GM19025 (cell line): ENCODE measurements at regions not wholly inside any gene's neighbourhood (a gene's known extent, or its start where the extent isn't known, plus 50 kb on each side); places are given as distances from the start of the nearest gene placed in this dataset.

Experiments used
- ATAC-seq: cut with Tn5 transposase; IDR thresholded peaks from one replicate; pipeline ENCODE4 v1.9.1; 2021; ENCODE audit warnings: mild to moderate bottlenecking, low read depth, moderate library complexity; ENCODE audit not compliant: unreplicated experiment

DNA sequence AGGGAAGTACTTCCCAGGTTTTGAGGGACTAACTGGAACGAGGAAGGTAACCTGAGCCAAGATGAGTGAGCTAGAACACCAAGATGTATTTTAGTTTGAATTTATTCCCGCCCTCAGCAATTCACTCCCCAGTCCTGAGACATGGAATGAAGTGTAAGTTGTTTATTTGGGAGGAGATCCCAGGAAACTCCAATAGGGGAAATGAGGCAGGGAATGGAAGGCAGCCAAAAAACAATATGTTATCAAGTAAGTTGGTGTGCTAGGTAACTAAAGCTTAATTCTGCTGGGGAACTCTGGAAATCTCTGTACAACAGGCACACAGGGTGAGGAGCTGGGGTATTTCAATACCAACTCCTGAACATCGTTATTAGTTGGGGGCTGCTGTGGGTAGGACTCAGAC is 189.7 kb upstream of the HDAC9 start:
- no peak for ATAC-seq

DNA sequence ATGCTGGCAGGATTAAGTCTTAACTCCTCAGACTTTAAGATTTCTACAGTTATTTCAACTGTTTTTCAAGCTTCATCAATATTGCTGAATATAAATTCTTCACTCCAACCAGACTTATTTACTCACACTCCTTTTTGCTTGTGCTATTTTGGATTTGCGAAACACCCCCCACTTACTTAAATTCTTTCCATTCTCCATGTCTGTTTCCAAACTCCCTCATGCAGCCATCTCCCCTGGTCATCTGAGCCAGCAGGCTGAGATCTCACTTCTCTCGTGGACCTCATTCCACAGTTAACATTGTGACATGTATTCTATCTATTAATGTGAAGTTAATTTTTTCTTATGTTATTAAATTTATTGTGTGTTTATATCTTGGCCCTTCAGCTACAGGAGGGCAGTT is 188.9 kb upstream of the HDAC9 start:
- ATAC-seq: no peak

DNA sequence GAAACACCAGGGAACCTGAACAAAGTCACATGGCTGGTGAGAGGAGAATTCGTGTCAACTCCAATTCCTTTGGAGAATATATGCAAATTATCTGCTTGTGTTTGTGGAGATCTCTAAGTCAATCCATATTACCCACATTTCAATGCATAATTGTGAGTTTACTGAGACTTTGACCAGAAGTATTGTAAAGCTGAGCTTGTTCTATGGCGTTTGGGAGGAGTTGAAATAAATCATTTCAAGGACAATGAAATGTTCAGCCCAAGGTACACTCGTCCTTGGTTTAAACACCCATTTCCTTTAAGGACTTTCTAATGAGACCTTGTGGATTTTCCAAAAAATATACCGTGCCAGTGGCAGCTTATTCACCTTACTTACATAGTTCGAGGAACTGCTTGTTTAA is 186.6 kb upstream of the HDAC9 start:
- no peak for ATAC-seq

DNA sequence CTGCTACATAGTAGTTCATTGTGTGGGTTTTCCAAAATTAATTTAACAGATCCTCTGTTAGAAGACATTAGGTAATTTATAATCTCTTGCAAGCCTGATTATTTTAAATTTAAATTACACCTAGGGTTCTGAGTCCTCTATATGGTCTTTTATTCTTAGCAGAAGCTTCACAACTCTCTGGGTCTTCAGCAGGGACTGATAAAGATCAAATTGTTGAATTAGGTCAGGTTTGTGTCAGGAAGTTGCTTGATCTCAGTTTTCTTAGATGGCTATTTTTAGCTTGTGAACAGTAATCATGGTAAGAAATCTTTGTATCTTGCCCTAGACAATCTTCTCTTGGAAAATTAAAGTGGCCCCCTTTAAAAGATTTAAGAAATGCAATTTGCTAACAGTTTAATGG is 183.1 kb upstream of the HDAC9 start:
- ATAC-seq: no peak

DNA sequence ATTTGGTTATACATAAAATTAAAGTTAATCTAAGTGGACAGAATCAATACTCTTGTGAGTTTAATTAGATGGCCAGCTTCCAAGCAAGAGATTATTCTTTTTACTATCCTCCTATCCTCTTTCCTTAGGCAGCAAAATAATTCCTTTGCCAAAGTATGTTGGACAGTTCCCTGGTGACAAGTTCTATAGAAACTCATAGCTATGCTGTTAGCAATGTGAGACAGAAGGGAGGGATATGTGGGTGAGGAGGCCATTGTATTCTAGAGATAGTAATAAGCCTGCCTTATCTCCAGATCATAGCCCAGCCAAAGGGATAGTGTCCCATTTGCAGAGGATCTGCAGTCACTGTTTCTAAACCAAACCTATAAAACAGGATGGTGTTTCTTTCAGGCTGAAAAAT is 181.6 kb upstream of the HDAC9 start:
- ATAC-seq: no peak

DNA sequence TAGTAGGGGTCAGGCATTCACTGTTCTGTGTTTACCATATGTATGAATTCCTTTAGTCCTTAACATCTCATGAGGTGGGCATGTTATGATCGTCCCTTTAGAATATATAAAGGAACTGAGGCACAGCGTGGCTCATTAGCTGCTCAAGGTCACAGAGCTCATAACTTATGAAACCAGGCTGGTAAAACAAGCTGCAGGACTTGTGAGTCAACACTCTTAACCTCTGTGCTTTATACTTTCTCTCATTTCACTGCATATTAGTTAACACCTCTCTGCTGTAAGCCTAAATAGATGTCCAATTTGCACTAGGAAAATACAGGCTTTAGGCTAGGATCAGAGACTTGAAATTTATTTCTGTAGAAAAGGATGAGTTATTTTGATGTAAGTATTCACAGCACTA is 180.3 kb upstream of the HDAC9 start:
- no peak for ATAC-seq

DNA sequence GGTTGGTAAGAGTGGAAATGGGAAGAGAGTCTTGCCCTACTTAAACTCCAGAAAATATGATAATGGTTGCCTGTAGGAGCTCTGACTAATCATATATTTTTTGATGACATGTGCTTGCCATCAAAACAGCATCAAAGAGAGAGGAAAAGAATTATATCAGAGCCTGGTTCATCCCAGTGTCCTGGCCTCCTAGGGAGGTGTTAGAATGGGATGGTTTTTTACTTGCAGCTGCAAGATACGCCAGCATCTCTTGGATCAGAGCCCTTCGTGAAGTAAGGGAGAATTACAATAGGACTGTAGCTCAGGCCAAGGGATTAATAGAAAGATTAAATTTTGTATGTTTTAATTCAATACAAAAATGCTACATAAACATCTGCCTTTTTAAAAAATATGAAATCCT is 177.6 kb upstream of the HDAC9 start:
- ATAC-seq: no peak

DNA sequence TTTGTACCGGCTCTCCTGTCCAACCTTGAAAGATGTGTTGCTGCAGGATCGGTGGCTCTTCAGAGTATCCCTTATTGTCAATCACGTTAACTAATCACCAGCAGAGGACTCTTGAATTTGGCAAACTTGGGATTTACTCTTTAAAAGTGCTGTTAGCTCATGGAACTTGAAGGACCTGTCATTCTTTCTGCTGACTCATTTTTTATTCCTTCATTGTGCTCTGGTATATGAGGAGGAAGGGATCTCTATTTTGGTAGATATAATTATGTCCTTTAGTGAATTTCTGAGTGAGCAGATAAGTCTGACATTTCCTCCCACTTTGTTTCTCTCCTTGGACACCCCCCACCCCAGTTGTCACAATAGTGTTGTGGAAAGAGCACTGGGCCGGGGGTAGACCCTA is 175.1 kb upstream of the HDAC9 start:
- no peak for ATAC-seq

DNA sequence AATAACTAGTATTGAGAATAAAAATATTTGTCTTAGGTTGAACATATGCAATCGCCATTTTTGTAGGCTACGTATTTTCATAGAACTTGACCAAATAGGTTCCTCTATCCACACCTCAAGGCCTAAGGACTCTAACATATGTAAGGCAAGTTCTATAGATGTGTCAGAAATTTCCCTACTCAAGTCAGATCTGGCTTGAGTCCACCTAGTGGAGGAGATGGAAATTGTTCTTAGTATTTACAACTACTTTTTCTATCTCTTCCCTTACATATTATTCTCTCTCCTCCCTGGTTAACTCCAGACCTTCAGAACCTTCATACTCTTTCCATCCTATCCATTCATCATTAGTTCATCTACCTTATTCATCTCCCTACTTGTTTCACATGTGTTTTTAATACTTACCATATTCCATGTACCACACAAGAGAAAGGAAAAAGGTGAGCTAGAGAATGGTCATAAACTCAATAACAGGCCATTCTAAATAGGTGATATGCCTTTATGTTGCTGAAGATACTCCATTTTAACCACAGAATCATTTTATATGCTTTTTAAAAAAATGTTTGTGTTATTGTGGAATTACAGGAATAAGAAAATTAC is 174.5 kb upstream of the HDAC9 start:
- ATAC-seq: peak; percentile 74

DNA sequence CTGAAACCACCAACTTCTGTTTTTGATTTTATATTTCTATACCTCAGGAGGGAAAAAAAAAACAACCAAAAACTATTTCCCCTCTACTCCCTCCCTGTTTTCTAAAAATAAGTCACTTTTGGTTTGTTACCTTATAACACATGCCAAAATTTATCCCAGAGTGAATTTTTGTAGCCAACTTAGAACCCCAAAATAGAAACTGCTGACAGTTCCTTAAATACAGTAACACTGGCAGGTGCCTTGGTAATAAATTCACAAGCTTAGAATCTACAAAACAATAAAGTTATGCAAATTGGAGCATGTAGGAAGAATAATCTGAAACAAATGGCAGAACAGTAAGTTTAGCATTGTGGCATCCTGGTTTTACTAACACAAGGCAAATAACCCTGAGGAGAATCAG is 165.0 kb upstream of the HDAC9 start:
- ATAC-seq: no peak

DNA sequence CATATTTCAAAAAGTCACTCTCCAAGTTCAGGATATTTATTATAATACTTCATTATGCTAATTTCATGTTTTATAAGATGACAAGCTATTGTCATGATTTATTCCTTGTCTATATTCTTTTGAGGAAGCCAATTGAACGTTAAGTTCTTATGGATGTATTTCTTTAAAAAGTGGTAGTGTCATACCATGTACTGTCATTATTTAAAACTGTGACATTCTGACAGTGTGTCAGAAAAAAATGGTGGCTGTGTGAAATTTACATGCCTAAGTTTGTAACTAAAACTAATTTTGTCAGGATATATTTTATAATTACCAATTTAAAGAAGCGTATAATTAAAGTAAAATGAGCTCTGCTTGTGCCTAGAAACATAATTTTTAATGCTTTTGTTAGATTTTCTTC is 158.9 kb upstream of the HDAC9 start:
- ATAC-seq: no peak

DNA sequence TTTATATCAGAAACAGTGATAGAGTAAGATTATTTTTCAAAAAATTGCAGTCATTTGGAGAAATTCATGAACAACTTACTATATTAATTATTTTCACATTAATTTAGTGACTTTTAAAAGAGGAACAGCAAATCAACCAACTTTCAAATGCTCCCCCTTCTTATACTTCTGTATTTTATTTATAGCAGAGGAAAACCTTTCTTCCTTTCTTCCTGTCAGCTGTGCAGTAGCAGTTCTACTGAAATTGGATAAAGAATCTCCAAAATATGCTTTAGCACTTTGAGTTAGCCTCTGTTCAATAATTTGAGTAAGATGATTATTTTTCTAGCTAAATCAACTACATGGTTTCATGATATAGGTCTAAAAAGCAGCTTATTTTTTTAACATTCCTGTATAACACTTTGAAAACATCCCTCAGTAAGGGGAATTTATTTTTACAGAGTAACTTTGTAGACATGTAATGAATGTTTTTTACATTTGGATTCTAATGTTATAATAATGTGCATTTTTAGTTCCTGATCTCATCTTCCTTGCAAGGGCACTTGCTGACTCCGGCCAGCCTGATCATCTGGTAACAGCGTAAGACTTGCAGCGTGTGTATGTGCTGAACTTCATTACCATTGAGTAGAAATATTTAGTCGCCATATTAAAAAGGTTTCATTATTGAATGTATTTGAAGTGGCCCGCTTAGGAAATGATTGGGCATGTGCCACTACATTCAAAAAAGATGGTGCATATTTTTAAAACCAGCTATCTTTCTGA is 158.3 kb upstream of the HDAC9 start:
- ATAC-seq: no peak

DNA sequence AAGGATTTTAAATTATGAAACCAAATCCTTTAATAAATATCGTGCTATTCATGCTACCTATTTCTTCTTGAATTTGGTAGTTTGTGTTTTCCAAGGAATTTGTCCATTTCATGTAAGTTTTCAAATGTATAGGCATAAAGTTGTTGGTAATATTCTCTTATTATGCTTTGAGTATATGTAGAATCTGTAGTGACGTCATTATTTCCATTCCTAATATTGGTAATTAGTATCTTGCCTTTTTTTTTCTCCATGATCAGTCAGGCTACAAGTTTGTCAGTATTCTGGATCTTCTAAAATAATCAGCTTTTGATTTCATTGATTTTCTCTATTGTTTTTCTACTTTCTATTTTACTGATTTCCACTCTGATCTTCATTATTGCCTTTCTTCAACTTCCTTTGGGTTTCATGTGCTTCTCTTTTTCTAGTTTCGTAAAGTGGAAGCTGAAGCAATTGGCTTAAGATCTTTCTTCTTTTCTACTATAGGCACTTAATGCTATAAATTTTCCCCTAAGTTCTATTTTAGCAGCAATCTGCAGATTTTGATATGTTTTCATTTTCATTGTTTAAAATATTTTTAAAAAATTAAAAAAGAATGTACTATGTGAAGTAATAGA is 156.5 kb upstream of the HDAC9 start:
- ATAC-seq: no peak

DNA sequence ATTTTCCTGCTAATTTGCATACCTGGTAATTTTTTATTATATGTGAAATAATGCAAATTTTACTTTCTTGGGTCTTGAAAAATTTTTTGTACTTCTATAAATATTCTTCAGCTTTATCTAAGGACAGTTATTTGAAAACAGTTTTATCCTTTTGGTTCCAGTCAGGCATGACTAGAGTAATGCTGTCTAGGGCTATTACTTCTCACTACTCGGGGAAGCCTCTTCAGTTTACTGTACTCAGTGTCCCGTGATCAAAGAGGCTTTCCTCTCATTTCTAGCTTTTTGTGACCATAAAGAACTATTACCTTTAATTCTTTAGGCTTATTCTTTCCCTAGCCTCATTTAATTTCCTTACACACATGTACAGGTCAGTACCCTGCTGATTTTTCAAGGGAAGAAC is 153.8 kb upstream of the HDAC9 start:
- ATAC-seq: no peak

DNA sequence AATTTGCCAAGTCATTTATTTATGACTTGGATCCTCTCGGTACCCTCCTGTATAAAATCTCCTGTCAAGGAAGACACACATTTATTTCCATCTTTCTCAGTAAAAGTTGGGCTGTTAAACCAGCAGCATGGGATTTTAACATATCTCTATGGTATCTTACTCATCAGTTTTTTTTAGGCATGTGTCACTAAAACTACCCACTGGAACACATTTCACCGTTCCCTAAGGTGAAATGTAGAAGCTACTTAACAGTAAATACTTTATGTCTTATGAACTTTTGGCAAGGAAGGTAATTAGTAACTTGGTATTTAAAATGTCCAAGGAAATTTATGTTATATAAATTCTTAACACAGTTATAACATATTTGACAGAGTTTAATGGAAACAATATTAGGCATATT is 152.5 kb upstream of the HDAC9 start:
- ATAC-seq: no peak

DNA sequence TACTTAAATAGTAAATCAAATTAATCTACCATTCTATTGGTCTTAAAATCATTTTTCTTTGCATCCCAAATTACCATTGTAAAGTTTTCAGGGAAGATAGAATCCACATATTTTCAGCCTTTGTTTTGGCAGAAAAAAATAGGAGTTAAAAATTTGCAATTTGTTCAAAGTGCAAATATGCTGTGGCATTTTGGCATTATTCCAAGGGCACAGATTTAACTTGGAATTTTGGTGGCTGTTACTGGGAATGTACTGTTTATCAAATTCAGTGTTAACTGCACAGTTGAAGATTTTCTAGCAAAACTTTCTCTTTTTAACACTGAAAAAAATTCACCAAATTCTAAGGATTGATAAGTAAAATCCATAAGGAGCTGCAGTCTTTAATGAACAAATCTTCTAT is 151.0 kb upstream of the HDAC9 start:
- no peak for ATAC-seq

DNA sequence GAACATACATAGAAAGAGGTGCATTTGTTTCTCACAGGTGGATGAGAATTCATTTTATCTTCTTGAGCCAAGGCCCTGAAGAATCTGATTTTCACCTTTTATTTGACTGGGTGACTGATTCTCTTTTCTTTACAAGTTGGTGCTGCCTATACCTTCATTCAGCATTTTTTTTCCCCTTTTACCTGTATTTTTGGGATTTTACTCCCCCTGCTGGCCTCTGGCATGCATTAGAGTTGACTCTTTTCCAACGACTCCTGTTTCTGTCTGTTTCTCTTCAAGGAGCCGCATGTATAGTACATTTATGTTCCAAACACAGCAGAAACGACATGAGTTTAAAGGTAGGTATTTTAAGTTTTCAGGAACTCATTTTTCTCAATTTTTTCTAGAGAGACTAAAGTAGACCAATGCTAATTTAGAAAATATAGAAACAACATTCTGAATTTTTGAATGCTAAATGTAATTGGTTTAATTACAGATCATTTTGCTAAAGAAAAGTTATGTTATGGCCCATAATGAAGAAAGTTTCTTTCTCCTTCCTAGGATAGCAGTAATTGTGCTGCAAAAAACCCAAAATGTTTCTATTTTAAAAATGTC is 149.8 kb upstream of the HDAC9 start:
- no peak for ATAC-seq

DNA sequence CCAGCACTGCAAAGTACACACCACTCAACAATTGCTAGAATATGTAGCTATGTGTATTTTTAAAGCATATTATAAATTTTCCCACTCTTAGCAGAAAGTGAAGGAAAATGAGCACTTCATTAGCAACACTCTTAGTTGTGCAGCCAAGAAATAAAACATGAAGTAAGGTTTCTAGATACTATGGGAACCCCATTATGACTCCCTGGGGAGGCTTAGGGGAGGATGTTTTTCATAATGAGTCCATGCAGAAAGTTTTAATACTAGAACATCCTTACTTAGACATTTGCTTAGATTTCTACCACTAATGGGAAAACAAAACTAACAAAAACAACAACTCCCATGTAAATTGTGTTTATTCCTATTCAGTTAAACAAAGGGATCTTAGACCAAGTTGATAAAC is 148.4 kb upstream of the HDAC9 start:
- no peak for ATAC-seq

DNA sequence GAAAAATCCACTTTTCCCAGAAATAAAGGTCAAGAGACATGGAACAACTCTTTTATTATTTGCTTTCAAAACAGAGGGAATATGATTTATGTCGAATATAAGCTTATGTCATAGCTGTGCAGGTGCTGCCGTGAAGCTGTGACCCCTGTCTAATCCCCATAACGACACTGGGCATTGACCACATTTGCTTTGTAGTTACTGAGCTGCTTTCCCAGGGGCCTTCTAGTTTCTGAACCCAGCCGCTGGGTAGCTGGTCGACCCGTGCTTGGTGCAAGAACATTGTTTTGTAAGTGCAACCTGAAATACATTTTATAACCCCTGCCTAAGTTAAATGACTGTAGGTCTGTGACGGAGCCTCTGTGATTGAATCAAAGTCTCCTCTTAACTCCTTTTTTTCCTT is 144.9 kb upstream of the HDAC9 start:
- ATAC-seq: no peak

DNA sequence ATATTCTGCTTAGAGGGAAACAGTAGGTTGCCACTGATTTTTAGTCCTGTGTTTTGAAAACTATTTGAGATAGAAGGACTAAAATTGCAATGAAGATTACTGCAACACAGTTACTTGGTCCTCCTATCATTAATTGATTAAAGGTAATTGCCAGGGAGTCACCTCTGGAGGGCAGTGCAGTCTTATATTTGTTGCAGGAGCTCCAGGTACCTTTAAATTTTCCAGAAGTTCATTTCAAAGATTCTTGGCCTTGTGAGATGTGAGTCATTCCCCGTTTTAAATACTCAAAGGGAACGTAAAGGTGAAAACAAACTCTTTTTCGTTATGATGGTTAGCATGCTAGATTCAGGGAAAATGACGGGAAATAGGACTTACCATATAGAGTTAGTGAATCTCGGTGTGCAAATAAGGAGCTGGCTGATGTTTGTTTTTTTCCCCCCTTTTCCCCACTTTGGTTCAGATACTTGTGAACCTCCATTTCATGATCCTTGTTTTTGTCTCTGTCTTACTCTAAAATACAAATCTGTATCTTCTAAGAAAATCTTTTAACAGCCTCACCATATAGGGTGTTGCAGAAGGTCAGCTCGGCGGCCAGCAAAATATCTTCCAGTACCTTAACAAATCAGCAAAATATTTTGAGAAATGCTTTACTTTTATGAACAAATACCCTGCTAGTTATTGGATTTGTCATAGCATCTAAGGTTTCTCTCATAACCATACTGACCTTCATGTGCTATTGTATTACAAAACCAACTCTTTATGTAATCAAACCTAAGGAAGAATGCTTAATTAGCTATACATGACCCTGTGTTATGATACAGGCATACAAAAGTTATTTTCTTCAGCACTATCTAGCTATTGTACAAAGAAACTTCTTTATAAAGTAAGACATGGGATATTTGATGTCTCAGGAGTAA is 143.0 kb upstream of the HDAC9 start:
- ATAC-seq: no peak

DNA sequence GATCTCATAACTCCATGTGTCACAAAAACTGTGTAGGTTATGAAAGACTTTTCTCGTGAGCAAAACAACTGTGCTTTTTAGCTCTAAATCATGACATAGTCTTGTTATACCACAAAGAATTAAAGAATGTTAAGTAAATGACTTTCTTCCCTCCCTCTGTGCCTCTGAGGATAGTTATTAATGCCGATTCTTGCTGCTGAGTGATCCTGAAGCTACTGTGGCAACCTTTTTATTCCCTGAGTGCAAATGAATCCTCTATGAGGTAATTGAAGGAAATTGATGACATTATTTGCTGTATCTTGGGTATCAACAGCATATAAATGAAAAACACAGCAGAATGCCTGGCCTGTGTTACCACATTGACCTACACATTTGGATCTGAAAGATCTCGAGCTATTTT is 142.2 kb upstream of the HDAC9 start:
- ATAC-seq: no peak
